SK-N-SH treated with all-trans-retinoic acid at 6 μM for 48 hours (cell line): ENCODE measurements at regions not wholly inside any gene's neighbourhood (a gene's known extent, or its start where the extent isn't known, plus 50 kb on each side); places are given as distances from the start of the nearest gene placed in this dataset.

Experiments used
- ATAC-seq: fragments of 200-7000 bp; cut with Tn5 transposase; 3 replicates; pipeline ENCODE4 v1.9.1; 2020; ENCODE audit warnings: mild to moderate bottlenecking, moderate library complexity
- BACH2 ChIP-seq: fragments of 250-450 bp; sonication (Bioruptor Pico); IDR thresholded peaks from 2 replicates; pipeline ENCODE4 v1.9.0; 2021; ENCODE audit warnings: mild to moderate bottlenecking, borderline replicate concordance
- CREB5 ChIP-seq: fragments of 250-450 bp; sonication (Bioruptor Pico); IDR thresholded peaks from 2 replicates; pipeline ENCODE4 v1.5.1; 2020; ENCODE audit warnings: low read depth, mild to moderate bottlenecking, moderate library complexity
- CSDC2 ChIP-seq: fragments of 250-450 bp; sonication (Bioruptor Pico); IDR thresholded peaks from 2 replicates; pipeline ENCODE4 v1.5.0; 2020; ENCODE audit warnings: mild to moderate bottlenecking, moderate library complexity
- CSRNP3 ChIP-seq: fragments of 250-450 bp; sonication (Bioruptor Pico); IDR thresholded peaks from 2 replicates; pipeline ENCODE4 v1.5.1; 2021; ENCODE audit warnings: mild to moderate bottlenecking, moderate library complexity
- ESRRG ChIP-seq: fragments of 250-450 bp; sonication (Bioruptor Pico); IDR thresholded peaks from 2 replicates; pipeline ENCODE4 v1.6.1; 2021; ENCODE audit warnings: mild to moderate bottlenecking
- GLIS3 ChIP-seq: fragments of 250-450 bp; sonication (Bioruptor Pico); IDR thresholded peaks from 2 replicates; pipeline ENCODE4 v1.5.0; 2020; ENCODE audit warnings: mild to moderate bottlenecking, moderate library complexity
- ISL1 ChIP-seq: fragments of 250-450 bp; sonication (Bioruptor Pico); IDR thresholded peaks from 2 replicates; pipeline ENCODE4 v2.1.2; 2022; ENCODE audit warnings: mild to moderate bottlenecking, moderate library complexity
- OSR1 ChIP-seq: fragments of 250-450 bp; sonication (Bioruptor Pico); IDR thresholded peaks from 2 replicates; pipeline ENCODE4 v1.8.0; 2022; ENCODE audit warnings: moderate library complexity, mild to moderate bottlenecking, inconsistent platforms
- PATZ1 ChIP-seq: fragments of 250-450 bp; sonication (Bioruptor Pico); IDR thresholded peaks from 2 replicates; pipeline ENCODE4 v1.8.0; 2020; ENCODE audit warnings: mild to moderate bottlenecking, moderate library complexity, borderline replicate concordance
- POU6F1 ChIP-seq: fragments of 250-450 bp; sonication (Bioruptor Pico); IDR thresholded peaks from 2 replicates; pipeline ENCODE4 v1.8.0; 2021; ENCODE audit warnings: low read depth, mild to moderate bottlenecking, moderate library complexity, borderline replicate concordance
- PPARA ChIP-seq: fragments of 250-450 bp; sonication (Bioruptor Pico); IDR thresholded peaks from 2 replicates; pipeline ENCODE4 v1.5.0; 2020; ENCODE audit warnings: mild to moderate bottlenecking, borderline replicate concordance
- RARB ChIP-seq: fragments of 250-450 bp; sonication (Bioruptor Pico); IDR thresholded peaks from 2 replicates; pipeline ENCODE4 v1.8.0; 2021; ENCODE audit warnings: mild to moderate bottlenecking, moderate library complexity
- SNAI2 ChIP-seq: fragments of 250-450 bp; sonication (Bioruptor Pico); IDR thresholded peaks from 2 replicates; pipeline ENCODE4 v1.5.0; 2020; ENCODE audit warnings: mild to moderate bottlenecking, moderate library complexity
- TOX ChIP-seq: fragments of 250-450 bp; sonication (Bioruptor Pico); IDR thresholded peaks from 2 replicates; pipeline ENCODE4 v1.8.0; 2021; ENCODE audit warnings: mild to moderate bottlenecking, moderate library complexity, borderline replicate concordance
- TSHZ2 ChIP-seq: fragments of 250-450 bp; sonication (Bioruptor Pico); IDR thresholded peaks from 2 replicates; pipeline ENCODE4 v1.5.0; 2020; ENCODE audit warnings: mild to moderate bottlenecking, moderate library complexity
- ZC3H10 ChIP-seq: fragments of 250-450 bp; sonication (Bioruptor Pico); IDR thresholded peaks from 2 replicates; pipeline ENCODE4 v1.5.1; 2021; ENCODE audit warnings: mild to moderate bottlenecking, moderate library complexity
- ZFP3 ChIP-seq: fragments of 250-450 bp; sonication (Bioruptor Pico); IDR thresholded peaks from 2 replicates; pipeline ENCODE4 v1.5.0; 2020; ENCODE audit warnings: mild to moderate bottlenecking, moderate library complexity
- ZFP30 ChIP-seq: fragments of 450-650 bp; formaldehyde crosslinking; IDR thresholded peaks from 2 replicates; pipeline ENCODE4 v1.5.0; 2022; ENCODE audit warnings: mild to moderate bottlenecking, moderate library complexity
- ZNF8 ChIP-seq: fragments of 450-650 bp; formaldehyde crosslinking; IDR thresholded peaks from 2 replicates; pipeline ENCODE4 v1.5.0; 2020; ENCODE audit warnings: mild to moderate bottlenecking, moderate library complexity

- no peak for ATAC-seq
- TF ChIP-seq ISL1 (CRISPR knock-in tag) (no peak), PATZ1 (CRISPR knock-in tag) (no peak), OSR1 (CRISPR knock-in tag) (no peak), GLIS3 (CRISPR knock-in tag) (no peak), TSHZ2 (CRISPR knock-in tag) (no peak), PPARA (no peak), ESRRG (no peak), ZFP3 (CRISPR knock-in tag) (no peak), SNAI2 (CRISPR knock-in tag) (no peak)
Measured at GRCh38 chr2:60623040-60623439, 69.6 kb upstream of the BCL11A start.

- TF ChIP-seq TOX (CRISPR knock-in tag) (no peak), ZC3H10 (CRISPR knock-in tag) (no peak), OSR1 (CRISPR knock-in tag) (no peak), TSHZ2 (CRISPR knock-in tag) (no peak)
- TF ChIP-seq, all 23 proteins: peak for 0
- no peak for ATAC-seq
Measured at GRCh38 chr2:60627412-60627811, 74.0 kb upstream of the BCL11A start.

- no peak for TF ChIP-seq ZNF8 (CRISPR knock-in tag)
- TF ChIP-seq ZFP3 (CRISPR knock-in tag): no peak
- TF ChIP-seq RARB (CRISPR knock-in tag): no peak
- TF ChIP-seq TOX (CRISPR knock-in tag): no peak
- no peak for TF ChIP-seq CSRNP3
- no peak for TF ChIP-seq BACH2 (CRISPR knock-in tag)
- no peak for TF ChIP-seq ZFP30 (CRISPR knock-in tag)
- TF ChIP-seq CSDC2 (CRISPR knock-in tag): no peak
- TF ChIP-seq POU6F1 (CRISPR knock-in tag): no peak
- TF ChIP-seq GLIS3 (CRISPR knock-in tag): no peak
- no peak for TF ChIP-seq ISL1 (CRISPR knock-in tag)
- TF ChIP-seq OSR1 (CRISPR knock-in tag): no peak
- no peak for TF ChIP-seq PATZ1 (CRISPR knock-in tag)
- TF ChIP-seq ESRRG: no peak
- TF ChIP-seq PPARA: no peak
- no peak for TF ChIP-seq CREB5
- TF ChIP-seq, all 23 proteins: peak for 0
Measured at GRCh38 chr2:60628026-60628425, 74.6 kb upstream of the BCL11A start.

More at GRCh38 chr2:60628026-60628425, 74.6 kb upstream of the BCL11A start:
- ATAC-seq: no peak
